Activated T-helper 1 cell treated with Interleukin-2 at 50 U/mL for 16 hours (primary cell): ENCODE measurements at regions not wholly inside any gene's neighbourhood (a gene's known extent, or its start where the extent isn't known, plus 50 kb on each side); places are given as distances from the start of the nearest gene placed in this dataset.
"Not testable (repeated sequence)": the region's sequence is repeated elsewhere in the genome, so short reads cannot be mapped to it uniquely, and the experiment has no call there.

Experiments
- DNase-seq: peaks from one replicate; pipeline ENCODE4 v3.0.0-alpha.2; 2020; ENCODE audit warnings: low read depth

DNA sequence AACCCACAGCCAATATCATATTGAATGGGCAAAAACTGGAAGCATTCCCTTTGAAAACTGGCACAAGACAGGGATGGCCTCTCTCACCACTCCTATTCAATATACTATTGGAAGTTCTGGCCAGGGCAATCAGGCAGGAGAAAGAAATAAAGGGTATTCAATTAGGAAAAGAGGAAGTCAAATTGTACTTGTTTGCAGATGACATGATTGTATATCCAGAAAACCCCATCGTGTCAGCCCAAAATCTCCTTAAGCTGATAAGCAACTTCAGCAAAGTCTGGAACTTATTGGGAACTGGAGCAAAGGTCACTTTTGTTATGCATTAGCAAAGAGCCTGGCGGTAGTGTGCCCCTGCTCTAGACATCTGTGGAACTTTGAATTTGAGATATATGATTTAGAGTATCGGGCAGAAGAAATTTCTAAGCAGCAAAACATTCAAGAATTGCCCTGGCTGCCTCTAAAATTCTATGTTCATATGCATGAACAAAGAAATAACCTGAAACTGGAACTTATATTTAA is 53.4 kb upstream of the PSMA1 start:
- DNase-seq, result not testable (repeated sequence)

DNA sequence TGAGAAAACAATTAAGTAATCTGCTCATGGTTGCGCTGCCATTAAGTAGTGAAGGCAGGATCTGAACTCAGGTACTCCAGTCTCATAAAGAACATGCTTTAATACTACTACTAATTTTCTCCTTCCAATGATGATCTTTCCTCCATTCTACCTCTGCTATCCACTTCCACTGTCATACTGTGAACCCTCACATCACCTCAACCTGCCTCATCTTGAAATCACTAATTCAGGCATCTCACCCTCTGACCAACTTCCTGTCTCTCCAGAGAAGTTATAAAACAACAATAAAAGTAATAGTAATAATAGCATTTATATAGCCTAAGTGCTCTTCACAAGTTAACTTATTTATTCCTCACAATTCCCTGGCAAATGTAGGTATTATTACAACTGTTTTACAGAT is 57.1 kb upstream of the PSMA1 start:
- DNase-seq, result no peak

DNA sequence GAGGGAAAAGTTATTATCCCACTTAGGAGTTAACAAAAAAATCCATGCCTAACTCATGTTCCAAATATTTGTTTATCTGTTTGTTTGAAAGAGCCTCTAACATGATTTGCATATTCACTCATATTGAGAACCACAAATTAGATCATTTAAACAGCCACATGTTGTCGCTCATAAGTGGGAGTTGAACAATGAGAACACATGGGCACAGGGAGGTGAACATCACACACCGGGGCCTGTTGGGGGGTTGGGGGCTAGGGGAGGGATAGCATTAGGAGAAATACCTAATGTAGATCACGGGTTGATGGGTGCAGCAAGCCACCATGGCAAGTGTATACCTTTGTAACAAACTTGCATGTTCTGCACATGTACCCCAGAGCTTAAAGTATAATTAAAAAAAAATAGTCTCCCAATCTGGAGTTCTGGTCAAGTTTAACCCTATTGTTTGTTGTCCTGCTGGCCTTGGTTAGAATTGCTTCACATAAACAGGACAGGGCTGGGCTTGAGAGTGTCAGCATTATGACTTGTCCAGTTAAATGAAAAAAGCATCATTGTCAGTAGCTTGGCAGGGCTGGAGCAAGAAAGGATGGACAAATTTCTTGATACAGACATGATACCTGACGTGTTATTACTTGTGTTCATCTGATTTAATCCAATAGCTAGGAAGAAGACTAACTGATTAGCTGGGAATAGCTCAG is 57.8 kb upstream of the PSMA1 start:
- no peak for DNase-seq

- DNase-seq, result peak; percentile 33
Measured at GRCh38 chr11:14578541-14578956, 58.4 kb upstream of the PSMA1 start.

DNA sequence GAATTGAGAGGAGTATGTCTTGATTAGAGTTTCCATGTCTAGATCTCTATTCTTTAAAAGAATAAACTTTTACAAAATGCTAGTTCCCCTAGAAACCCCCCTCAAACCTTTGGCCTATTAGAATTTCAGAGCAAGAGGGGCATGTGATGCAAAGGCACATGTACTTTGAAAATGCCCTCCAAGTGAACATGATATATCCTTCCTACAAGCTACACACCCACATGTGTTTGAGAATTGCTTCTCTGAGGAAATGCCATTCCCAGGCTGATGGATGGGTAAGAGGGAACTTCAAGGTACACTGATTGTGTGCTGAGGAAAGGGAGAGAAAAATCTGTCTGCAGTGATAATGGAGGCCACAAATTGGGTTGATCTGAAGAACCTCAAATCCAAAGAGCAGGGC is 59.5 kb upstream of the PSMA1 start:
- no peak for DNase-seq

DNA sequence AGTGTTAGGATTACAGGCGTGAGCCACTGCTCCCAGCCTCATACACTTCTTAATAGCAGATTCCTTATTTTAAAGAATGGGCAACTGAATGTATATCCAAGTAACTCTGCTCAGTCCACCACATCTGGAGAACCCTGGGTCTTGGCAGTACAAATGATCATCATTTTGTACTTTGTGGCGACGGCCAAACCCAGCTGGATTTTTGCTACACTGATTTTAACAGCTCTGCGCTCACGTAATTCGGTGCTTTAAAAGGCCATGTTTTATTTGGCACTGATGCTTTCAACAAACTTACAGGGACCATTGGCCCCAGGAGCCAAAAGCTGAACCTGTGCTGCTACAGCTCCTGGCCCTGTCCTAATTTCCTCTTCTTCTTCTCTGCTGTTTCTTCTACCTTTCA is 60.8 kb upstream of the PDE3B start:
- DNase-seq, result no peak

- no peak for DNase-seq
Measured at GRCh38 chr11:14583252-14584034, 60.2 kb upstream of the PDE3B start.

DNA sequence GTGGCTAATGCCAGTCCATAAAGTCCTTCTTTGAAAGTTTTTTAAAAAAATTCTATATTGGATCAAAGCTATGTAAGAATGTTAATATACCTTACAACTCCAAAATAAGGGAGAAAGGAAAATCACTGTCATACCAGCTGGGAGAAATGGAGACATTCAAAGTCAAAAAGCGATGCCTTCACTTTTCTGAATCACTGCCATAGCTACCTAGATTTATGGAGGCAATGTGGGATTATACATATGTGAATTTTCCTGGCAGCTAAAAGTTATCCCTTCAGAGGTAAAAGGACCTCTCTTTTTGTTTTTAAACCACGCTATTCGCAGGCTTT is 59.6 kb upstream of the PDE3B start:
- no peak for DNase-seq

DNA sequence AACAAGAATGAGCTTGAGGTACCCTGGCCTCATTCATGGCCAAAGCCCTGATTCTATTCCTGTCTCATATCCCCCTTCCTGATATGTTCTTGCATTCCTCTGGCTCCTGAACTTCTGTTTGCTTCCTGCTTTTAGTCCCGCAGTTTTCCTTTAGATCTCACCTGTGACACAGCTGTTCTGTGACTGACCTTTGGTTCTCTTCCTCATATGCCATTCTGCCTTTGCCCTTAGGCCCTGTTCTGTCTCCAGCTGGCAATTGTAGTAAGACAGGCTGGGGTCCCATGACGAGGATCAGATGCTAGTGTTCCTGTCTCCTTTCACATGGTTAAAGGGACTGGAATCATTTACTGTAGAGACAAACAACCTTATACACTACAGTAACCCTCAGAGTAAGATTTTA is 59.0 kb upstream of the PDE3B start:
- no peak for DNase-seq

GRCh38 chr11:14585438-14585837 is 58.2 kb upstream of the PDE3B start:
- DNase-seq, result no peak

DNA sequence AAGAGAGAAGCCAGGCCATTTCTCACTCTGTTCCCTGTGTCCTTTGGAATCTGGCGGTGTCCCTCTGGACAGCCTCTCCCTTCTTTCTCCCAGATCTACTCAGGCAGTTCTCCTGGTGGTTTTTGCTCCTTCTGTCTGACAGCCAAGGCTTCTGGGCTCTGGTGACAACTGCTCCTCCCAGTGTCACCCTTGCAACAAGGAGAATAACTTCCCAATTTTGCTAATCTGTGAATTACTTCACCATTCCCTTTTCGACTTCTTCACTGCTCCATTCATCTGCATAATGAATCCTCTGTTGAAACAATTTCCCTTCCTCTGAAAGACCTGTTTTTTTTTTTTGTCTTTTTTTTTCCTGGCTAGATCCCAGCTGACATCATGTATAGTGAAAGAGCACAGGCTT is 56.3 kb upstream of the PDE3B start:
- no peak for DNase-seq

DNA sequence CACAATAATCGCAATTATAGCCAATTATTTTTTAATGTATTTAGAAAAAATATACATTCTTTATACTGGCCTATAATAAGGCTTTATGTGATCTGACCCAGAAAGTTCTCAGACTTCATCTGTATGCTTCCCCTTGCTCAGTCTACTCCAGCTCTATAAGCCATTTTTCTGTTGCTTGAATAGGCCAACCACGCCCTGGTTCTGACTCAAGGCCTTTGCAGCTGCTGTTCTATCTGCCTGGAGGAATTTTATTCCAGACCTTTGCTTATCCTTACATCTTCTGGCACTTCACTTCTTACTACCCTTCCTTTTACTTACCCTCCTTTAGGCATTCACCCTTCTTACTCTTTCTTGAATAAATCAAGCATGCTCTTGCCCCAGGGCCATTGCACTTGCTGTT is 54.9 kb upstream of the PDE3B start:
- no peak for DNase-seq

GRCh38 chr11:14589421-14589820 is 54.2 kb upstream of the PDE3B start:
- no peak for DNase-seq

DNA sequence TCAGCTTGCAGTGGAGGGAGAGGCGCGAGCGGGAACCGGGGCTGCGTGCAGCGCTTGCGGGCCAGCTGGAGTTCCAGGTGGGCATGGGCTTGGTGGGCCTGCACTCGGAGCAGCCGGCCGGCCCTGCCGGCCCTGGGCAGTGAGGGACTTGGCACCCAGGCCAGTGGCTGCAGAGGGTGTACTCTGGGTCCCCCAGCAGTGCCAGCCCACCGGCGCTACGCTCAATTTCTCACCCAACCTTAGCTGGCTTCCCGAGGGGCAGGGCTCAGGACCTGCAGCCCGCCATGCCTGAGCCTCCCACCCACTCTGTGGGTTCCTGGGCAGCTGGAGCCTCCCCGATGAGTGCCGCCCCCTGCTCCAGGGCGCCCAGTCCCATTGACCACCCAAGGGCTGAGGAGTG is 52.6 kb upstream of the PDE3B start:
- DNase-seq, result not testable (repeated sequence)

GRCh38 chr11:14593671-14594070 is 49.9 kb upstream of the PDE3B start:
- DNase-seq, result no peak
